NT2/D1 (cell line): ENCODE measurements at regions not wholly inside any gene's neighbourhood (a gene's known extent, or its start where the extent isn't known, plus 50 kb on each side); places are given as distances from the start of the nearest gene placed in this dataset.

Source experiments
- DNase-seq: peaks from one replicate; pipeline ENCODE4 v3.0.0-alpha.2; 2011; ENCODE audit warnings: low read depth, low spot score
- H3K27me3 ChIP-seq: 2 replicates; pipeline ENCODE4 v1.6.0; 2011; ENCODE audit warnings: mild to moderate bottlenecking; ENCODE audit not compliant: insufficient read length, insufficient read depth
- H3K36me3 ChIP-seq: 2 replicates; pipeline ENCODE4 v1.6.1; 2011; ENCODE audit warnings: mild to moderate bottlenecking, low read length, mixed read lengths; ENCODE audit not compliant: insufficient read depth, insufficient read length
- H3K4me1 ChIP-seq: 2 replicates; pipeline ENCODE4 v1.5.1; 2011; ENCODE audit not compliant: insufficient read depth, insufficient read length
- H3K4me3 ChIP-seq: 2 replicates; pipeline ENCODE4 v1.5.1; 2011; ENCODE audit warnings: low read depth; ENCODE audit not compliant: insufficient read length
- H3K9ac ChIP-seq: 2 replicates; pipeline ENCODE4 v1.6.0; 2011; ENCODE audit warnings: low read depth; ENCODE audit not compliant: insufficient read length
- H3K9me3 ChIP-seq: 2 replicates; pipeline ENCODE4 v1.5.1; 2011; ENCODE audit warnings: mild to moderate bottlenecking, low read length; ENCODE audit not compliant: insufficient read depth
- SUZ12 ChIP-seq: IDR thresholded peaks from 2 replicates; pipeline ENCODE4 v1.6.1; 2011; ENCODE audit not compliant: insufficient read length, insufficient read depth; ENCODE audit errors: extremely low read depth
- YY1 ChIP-seq: IDR thresholded peaks from 2 replicates; pipeline ENCODE4 v1.6.1; 2011; ENCODE audit not compliant: insufficient read length, insufficient read depth
- ZNF274 ChIP-seq: IDR thresholded peaks from 2 replicates; pipeline ENCODE4 v1.6.1; 2011; ENCODE audit warnings: mild to moderate bottlenecking, low read depth, low read length

GRCh38 chr11:116312570-116313391 lies 460.0 kb downstream of the BUD13 start:
- Histone ChIP-seq H3K9me3 (no peaks in the 10 kb centered on the region), H3K36me3 (no peaks in the 10 kb centered on the region), H3K27me3 (no peaks in the 10 kb centered on the region), H3K4me3 (no peak overlapping the region), H3K9ac (no peak overlapping the region), H3K4me1 (no peaks in the 10 kb centered on the region)
- no peak for TF ChIP-seq SUZ12
- TF ChIP-seq ZNF274 = no peak
- no peak for TF ChIP-seq YY1
- DNase-seq = no peak

DNA sequence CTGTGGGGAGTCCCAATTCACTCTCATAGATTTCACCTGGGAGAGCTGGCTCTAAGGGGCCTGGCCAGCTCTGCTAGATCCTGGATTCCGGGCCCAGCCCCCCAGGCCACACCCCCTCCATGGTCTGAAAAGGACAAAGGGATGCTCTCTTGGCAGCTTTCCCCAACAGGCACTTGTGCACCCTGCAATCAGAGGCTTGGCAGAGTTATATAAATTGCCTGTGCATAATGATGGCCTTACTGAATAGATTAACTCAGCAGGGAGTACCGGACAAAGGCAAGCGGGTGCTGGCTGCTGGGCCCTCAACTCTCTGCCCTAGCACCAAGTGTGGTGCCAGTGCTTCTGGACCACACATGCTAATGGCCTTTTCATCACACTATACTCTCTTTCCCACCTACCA lies 461.6 kb downstream of the BUD13 start:
- Histone ChIP-seq H3K27me3 (no peaks in the 10 kb centered on the region), H3K4me1 (no peaks in the 10 kb centered on the region), H3K9ac (no peak overlapping the region), H3K36me3 (no peaks in the 10 kb centered on the region), H3K9me3 (no peaks in the 10 kb centered on the region), H3K4me3 (no peak overlapping the region)
- DNase-seq = no peak
- TF ChIP-seq ZNF274 (no peak), SUZ12 (no peak)

- H3K9ac ChIP-seq = no peak overlapping the region
- H3K4me3 ChIP-seq = no peak overlapping the region
- H3K27me3 ChIP-seq = no peaks in the 10 kb centered on the region
- no peaks in the 10 kb centered on the region for H3K9me3 ChIP-seq
- no peaks in the 10 kb centered on the region for H3K4me1 ChIP-seq
- DNase-seq = no peak
- no peaks in the 10 kb centered on the region for H3K36me3 ChIP-seq
- TF ChIP-seq ZNF274 (no peak), YY1 (no peak)
Measured at GRCh38 chr11:116310698-116311097, 462.1 kb downstream of the BUD13 start.

DNA sequence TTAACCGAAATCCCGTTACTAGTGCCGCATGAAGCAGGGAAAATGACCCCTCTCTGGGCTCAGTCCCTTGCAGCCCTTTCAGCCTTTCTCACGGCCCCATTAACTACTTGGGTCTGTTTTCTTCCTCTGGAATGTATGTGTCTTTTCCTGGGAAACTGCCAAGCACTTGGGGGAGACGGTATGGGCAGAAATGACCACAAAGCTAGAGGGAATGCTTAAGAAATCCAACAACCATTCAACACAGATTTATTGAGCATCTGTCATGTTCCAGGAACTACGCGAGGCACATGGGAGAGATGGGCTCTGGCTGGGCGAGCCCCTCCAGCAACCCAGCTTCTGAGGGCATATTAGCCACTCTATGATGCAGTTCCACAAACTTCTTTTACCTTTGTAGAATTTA lies 462.6 kb downstream of the BUD13 start:
- no peak overlapping the region for H3K9ac ChIP-seq
- TF ChIP-seq SUZ12 (no peak), YY1 (no peak), ZNF274 (no peak)

DNA sequence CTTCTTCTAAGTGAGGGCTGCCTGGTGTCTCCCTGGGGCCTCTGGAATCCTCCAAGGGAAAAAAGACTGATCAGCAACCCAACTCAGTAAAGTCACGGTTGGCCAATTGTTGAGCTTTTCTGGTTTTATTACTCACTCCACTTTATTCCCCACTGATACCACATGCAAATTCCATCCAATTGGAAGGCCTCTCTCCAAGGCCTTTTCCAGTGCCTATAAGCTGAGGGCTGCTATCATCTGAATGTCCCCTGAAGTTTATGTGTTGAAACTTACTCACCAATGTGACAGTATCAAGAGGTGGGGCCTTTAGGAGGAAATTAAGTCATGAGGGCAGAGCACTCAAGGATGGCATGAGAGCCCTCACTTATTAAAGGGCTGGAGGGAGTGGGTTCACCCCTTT lies 463.3 kb downstream of the BUD13 start:
- Histone ChIP-seq H3K27me3 (no peaks in the 10 kb centered on the region), H3K4me1 (no peaks in the 10 kb centered on the region), H3K4me3 (no peak overlapping the region), H3K9ac (no peak overlapping the region), H3K9me3 (no peaks in the 10 kb centered on the region), H3K36me3 (peaks cover 3% of the 10 kb centered on the region)
- no peak for DNase-seq
- TF ChIP-seq YY1 (no peak), ZNF274 (no peak), SUZ12 (no peak)

More for the DNA sequence above, 462.6 kb downstream of the BUD13 start:
- no peak overlapping the region for H3K4me3 ChIP-seq
- peaks cover 3% of the 10 kb centered on the region for H3K36me3 ChIP-seq
- no peaks in the 10 kb centered on the region for H3K27me3 ChIP-seq
- H3K9me3 ChIP-seq = no peaks in the 10 kb centered on the region
- no peaks in the 10 kb centered on the region for H3K4me1 ChIP-seq
- no peak for DNase-seq

DNA sequence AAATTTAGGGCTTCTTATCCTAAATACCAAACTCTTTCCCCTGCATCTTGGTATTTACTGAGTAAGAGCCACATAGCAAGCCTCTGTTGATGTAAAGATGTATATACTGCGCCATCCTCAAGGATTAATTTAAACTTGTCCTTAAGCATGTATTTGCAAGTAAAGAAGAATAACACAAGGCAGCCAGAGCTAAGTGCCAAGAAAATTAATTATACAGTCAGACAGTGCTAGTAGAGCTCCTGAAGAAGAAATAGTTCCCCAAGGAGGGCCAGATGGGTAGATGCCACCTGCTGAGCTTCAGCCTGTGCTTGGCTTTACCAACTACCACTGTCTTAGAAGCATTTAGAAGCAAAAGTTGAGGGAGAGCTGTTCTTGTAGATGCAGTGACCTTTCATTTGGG lies 470.0 kb downstream of the BUD13 start:
- peaks cover 3% of the 10 kb centered on the region for H3K36me3 ChIP-seq
- H3K9me3 ChIP-seq = no peaks in the 10 kb centered on the region
- DNase-seq = no peak
- TF ChIP-seq SUZ12 = no peak
- no peak for TF ChIP-seq ZNF274
- H3K9ac ChIP-seq = no peak overlapping the region
- H3K4me3 ChIP-seq = no peak overlapping the region
- no peaks in the 10 kb centered on the region for H3K4me1 ChIP-seq
- H3K27me3 ChIP-seq = no peaks in the 10 kb centered on the region

- no peak for DNase-seq
Measured at GRCh38 chr11:116301141-116301540, 471.6 kb downstream of the BUD13 start.

More at GRCh38 chr11:116301141-116301540, 471.6 kb downstream of the BUD13 start:
- Histone ChIP-seq H3K4me3 (no peak overlapping the region), H3K4me1 (no peaks in the 10 kb centered on the region), H3K36me3 (peaks cover 3% of the 10 kb centered on the region), H3K9ac (no peak overlapping the region), H3K27me3 (no peaks in the 10 kb centered on the region), H3K9me3 (no peaks in the 10 kb centered on the region)
- TF ChIP-seq YY1 = no peak
- no peak for TF ChIP-seq SUZ12
- TF ChIP-seq ZNF274 = no peak
